ENCODE measurements at regions not wholly inside any gene's neighbourhood (a gene's known extent, or its start where the extent isn't known, plus 50 kb on each side); places are given as distances from the start of the nearest gene placed in this dataset.

DNA sequence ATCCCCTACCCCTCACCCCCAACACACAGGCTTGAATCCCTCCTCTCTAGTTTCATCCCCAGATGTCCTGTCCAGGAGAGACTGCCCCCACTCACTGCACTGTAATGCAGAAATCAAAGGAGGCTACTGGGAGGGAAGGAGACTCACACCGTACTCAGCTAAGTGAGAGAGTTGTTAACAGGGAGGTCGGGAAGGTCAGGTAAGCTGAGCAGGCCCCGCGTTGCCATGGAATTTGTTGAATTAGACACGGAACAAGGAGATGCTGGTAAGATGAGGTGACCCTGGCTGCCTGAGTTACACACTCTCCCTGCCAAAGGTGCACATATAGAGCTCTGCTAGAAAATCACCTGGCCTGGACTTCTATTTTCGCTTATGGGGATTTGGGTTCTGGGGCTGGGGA lies 197.9 kb downstream of the NXPE2 start:
- TF ChIP-seq POLR2A (IDR thresholded peaks at IDR 0.05) (no peak), EP300 (IDR thresholded peaks at IDR 0.05) (no peak)
- TF ChIP-seq, protein P1, sequence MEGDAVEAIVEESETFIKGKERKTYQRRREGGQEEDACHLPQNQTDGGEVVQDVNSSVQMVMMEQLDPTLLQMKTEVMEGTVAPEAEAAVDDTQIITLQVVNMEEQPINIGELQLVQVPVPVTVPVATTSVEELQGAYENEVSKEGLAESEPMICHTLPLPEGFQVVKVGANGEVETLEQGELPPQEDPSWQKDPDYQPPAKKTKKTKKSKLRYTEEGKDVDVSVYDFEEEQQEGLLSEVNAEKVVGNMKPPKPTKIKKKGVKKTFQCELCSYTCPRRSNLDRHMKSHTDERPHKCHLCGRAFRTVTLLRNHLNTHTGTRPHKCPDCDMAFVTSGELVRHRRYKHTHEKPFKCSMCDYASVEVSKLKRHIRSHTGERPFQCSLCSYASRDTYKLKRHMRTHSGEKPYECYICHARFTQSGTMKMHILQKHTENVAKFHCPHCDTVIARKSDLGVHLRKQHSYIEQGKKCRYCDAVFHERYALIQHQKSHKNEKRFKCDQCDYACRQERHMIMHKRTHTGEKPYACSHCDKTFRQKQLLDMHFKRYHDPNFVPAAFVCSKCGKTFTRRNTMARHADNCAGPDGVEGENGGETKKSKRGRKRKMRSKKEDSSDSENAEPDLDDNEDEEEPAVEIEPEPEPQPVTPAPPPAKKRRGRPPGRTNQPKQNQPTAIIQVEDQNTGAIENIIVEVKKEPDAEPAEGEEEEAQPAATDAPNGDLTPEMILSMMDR (IDR thresholded peaks at IDR 0.05) = no peak
